ENCODE measurements at regions not wholly inside any gene's neighbourhood (a gene's known extent, or its start where the extent isn't known, plus 50 kb on each side); places are given as distances from the start of the nearest gene placed in this dataset.

- DNase-seq = no peak
Observed at GRCh38 chr16:86041807-86042206, 142.8 kb downstream of the IRF8 start.

GRCh38 chr16:86042393-86042792 lies 143.4 kb downstream of the IRF8 start:
- DNase-seq = no peak

- no peak for DNase-seq
Observed at GRCh38 chr16:86042996-86043725, 144.2 kb downstream of the IRF8 start.

GRCh38 chr16:86044241-86044671 lies 145.3 kb downstream of the IRF8 start:
- DNase-seq = no peak

- DNase-seq = no peak
Observed at GRCh38 chr16:86044881-86045590, 146.1 kb downstream of the IRF8 start.

- DNase-seq = no peak
Observed at GRCh38 chr16:86045591-86045971, 146.6 kb downstream of the IRF8 start.

- DNase-seq = no peak
Observed at GRCh38 chr16:86046026-86046425, 147.1 kb downstream of the IRF8 start.

- DNase-seq = no peak
Observed at GRCh38 chr16:86046667-86047270, 147.8 kb downstream of the IRF8 start.

GRCh38 chr16:86048221-86048620 lies 149.3 kb downstream of the IRF8 start:
- DNase-seq = no peak

- DNase-seq = no peak
Observed at GRCh38 chr16:86048882-86049585, 150.1 kb downstream of the IRF8 start.

- DNase-seq = no peak
Observed at GRCh38 chr16:86049641-86050040, 150.7 kb downstream of the IRF8 start.

- no peak for DNase-seq
Observed at GRCh38 chr16:86050111-86050510, 151.1 kb downstream of the IRF8 start.

GRCh38 chr16:86050591-86051367 lies 151.8 kb downstream of the IRF8 start:
- no peak for DNase-seq

- DNase-seq = no peak
Observed at GRCh38 chr16:86051368-86052114, 152.6 kb downstream of the IRF8 start.

- no peak for DNase-seq
Observed at GRCh38 chr16:86052115-86052670, 153.2 kb downstream of the IRF8 start.

- DNase-seq = no peak
Observed at GRCh38 chr16:86052926-86053325, 154.0 kb downstream of the IRF8 start.

GRCh38 chr16:86059253-86060171 lies 160.6 kb downstream of the IRF8 start:
- peak; percentile 40 for DNase-seq

GRCh38 chr16:86060381-86061317 lies 161.7 kb downstream of the IRF8 start:
- no peak for DNase-seq

- no peak for DNase-seq
Observed at GRCh38 chr16:86061318-86061695, 162.3 kb downstream of the IRF8 start.

Measured in hindlimb muscle (tissue), 1 donor.